ENCODE measurements at regions not wholly inside any gene's neighbourhood (a gene's known extent, or its start where the extent isn't known, plus 50 kb on each side); places are given as distances from the start of the nearest gene placed in this dataset.
"Not testable (repeated sequence)": the region's sequence is repeated elsewhere in the genome, so short reads cannot be mapped to it uniquely, and the experiment has no call there.

DNA sequence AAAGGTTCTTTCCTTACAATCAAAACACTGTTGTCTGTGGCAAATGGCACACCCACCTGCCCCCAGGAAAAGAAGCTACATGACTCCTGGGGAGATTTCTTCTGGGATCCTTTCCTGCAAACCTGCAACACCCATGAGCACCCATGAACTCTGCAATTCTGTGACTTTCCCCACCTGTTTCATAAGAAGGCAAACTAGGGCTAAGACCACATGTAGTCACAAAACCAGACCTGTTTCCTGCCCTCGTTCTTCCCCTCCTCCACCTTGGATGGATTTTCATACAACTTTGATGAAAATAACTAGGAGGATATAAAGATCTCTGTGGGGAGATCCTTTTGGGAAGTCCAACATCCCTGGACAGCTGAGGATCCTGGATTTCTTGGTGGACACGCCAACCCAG, 1084.7 kb downstream of the BCL11B start:
- DNase-seq (ENCODE audit: low spot score): no peak

DNA sequence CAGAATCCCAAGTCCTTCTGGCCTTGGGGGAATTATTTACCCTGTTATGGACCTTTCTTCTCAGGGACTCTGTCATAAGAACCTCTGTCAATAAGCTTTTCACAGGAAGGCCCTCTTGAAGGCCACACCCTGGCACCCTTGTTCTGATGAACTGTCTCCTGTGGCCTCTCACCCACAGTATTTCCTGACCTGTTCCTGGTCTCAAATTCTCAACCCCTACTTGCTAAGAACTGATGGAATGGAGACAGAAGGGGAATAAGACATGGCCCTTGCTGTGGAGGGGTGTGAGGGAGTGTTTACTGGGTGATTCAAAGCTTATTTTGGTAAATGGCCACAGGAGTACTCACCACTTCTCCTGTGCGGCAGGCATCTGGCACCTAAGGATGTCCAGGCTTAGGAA, 1082.9 kb downstream of the BCL11B start:
- no peak for DNase-seq (ENCODE audit: low spot score)

DNA sequence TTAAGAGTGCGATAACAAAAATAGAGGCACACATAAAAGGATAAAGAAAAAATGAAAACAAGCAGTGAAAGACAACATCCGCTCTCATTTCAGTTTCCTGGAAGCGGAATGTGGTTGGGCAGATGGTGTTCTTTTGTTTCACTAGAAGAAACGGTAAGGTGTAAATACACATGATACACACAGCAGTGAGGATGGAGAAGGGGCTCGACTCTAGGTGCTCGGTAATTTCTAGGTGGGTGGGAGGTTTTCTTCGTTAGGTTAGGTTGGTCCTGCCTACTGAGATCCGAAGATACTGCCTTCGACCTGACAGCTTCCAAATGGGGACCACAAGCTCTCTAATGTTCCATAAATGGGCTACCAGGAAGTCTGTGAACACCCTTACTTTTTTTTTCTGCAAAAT, 1082.5 kb downstream of the BCL11B start:
- DNase-seq (ENCODE audit: low spot score): no peak

DNA sequence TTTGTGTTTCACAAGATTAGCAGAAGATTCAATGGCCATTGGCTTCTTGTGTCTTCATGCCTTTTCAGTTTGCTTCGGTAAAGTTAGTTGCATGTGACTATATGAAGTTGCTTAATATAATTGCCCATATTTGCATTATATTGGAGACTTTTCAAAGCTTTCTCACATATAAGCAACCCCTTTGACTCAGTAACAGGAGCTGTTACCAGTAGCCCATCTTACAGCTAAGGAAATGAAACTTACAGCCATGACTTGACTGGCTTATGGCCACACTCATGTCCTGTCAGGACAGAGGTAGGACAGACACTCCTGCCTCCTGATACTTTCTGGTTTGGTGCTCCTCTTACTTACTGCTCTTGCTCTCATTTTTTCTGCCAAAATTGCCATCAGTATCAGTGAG, 1082.1 kb downstream of the BCL11B start:
- DNase-seq (ENCODE audit: low spot score): no peak

DNA sequence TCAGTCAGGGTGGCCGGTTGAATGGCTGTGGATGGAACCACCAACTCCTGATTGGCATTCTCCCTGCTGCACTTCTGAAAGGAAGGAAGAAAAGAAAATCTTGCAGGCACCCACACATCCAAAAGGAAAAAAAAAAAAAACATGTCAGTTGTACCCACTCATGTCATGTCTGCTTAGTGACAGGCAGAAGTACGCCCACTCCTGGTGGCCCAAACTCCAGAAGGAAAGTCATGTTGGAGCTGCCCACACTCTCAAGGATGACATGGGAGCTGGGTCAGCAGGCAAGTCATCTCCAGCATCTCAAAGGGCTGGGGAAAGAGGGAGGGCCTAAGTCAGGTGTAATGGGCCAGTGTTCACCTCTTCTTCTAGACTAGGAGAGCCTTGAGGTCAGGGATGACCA, 1079.1 kb downstream of the BCL11B start:
- no peak for DNase-seq (ENCODE audit: low spot score)

DNA sequence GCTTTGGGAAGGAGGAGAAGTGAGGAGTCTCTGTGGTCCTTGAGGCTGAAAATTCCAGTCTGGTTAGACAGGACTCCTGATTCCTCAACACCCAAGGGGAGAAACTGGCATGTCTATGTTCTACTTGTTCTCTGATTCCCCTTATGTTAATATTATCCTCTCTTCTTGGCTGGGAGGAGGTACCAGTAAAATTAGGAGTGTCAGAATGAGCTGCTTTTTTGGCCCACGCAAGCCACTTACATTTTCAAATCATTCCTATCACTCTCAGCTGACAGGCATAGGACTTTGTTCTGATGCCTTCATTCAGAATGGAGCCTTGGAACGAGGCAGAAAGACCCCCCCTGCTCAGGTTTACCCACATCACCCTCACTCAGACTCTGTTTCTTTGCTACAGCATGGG, 1077.2 kb downstream of the BCL11B start:
- no peak for DNase-seq (ENCODE audit: low spot score)

DNA sequence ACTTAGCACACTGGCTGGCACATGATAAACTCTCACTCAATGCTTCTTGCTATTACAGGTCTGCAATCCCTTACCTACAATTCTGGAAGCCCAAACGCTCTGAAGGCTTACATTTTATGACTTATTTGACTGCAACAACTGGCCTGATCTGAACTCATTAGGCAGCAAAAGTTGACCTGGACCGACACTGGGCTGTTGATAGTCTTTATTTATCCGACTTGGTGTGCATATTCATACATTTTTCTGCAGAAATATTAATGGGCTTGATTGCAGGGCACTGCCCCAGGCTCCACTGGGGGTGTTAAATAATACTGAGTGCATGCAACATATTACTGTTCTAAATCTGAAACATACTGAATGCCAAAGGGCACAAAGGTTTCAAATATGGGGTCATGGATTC, 1076.7 kb downstream of the BCL11B start:
- DNase-seq (ENCODE audit: low spot score): no peak

DNA sequence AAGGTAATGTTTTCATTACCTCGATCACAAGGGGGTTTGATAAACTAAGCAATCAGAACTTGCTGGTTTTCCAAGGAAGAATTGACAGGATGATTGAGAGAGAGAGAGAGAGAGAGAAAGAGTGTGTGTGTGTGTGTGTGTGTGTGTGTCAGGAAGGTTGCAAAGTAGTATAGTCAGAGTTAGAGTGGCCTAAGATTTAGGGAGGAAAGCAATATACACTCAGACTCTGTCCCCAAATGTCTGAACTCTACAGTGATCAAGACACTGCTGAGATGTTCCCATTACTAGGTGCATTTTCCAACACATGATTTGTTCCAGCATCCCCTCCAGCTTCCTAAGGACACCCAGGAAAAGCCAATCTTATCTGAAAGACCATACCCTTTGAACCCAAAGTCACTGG, 1074.1 kb downstream of the BCL11B start:
- no peak for DNase-seq (ENCODE audit: low spot score)

DNA sequence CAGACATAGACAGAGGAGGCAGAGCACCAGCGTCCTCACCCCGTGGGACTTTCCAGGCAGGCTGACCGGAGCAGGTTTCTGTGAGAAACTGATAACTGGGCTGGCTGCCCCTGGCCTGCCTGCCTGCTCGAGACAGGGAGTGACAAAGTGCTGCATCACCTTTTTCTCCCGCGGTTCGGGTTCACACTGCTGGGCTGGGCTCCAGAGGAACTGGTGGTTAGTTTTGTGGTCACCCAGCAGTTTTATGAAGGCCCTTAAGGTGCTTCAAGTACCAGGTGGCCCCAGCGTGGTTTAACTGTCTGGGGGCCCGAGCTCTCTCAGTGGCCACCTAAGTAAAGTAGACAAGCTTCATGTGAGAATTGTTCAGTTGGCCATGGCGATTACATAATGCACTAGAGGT, 1073.6 kb downstream of the BCL11B start:
- no peak for DNase-seq (ENCODE audit: low spot score)

DNA sequence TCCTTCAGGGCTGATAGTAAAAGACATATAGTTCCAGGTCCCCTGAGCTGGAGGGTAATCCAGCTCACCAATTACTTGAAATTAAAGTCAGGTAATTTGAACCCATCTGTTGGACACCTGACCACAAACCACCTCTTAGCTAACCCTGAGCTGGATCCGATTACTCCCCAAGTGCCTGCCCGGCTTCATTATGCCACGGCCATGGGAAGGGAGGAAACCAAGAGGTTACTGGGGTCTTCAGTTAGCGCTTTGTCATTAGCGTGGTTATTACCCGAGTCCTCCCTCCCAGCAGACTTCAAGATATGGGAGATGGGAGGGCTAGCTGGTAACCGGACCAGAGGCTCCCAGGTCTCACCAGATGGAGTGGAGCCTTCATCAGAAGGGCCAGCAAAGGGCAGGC, 1071.4 kb downstream of the BCL11B start:
- DNase-seq (ENCODE audit: low spot score): no peak

DNA sequence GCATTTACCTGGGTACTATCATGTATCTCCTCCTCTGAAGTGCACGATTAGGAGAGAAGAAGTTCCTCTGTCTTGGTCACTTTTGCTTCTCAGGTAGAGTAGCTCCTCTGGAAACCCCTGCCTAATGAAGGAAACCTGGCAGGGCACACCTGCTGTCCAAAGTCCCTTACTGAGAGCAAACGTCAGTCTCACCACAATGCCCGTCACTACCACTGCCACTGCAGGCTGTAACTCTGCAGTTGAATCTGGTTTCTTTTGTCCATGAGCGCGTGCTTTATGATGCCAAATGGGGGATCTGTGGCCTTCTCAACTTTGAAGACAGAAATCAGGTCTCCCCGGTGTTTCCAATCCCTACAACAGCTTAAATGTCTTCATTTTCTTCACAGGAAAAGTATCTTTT, 1068.6 kb downstream of the BCL11B start:
- DNase-seq (ENCODE audit: low spot score): no peak

DNA sequence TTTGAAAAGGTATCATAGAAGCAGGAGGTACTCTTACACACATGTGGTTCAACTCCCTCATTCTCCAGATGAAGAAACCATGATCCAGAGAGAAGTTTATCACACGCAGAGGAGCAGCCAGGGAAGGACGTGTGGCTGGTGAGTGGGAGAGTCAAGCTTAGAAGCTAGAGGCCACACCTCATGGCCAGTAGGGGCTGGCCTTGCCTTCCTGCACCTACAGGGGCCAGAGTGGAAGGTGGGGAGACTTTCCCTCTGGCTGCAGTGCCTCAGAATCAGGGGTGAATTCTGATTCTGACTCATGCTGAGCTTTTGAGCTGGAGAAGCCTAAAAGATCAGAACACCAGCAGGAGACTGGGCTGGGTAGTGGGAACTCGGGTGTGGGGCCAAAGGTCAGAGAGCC, 1067.9 kb downstream of the BCL11B start:
- DNase-seq (ENCODE audit: low spot score): no peak

DNA sequence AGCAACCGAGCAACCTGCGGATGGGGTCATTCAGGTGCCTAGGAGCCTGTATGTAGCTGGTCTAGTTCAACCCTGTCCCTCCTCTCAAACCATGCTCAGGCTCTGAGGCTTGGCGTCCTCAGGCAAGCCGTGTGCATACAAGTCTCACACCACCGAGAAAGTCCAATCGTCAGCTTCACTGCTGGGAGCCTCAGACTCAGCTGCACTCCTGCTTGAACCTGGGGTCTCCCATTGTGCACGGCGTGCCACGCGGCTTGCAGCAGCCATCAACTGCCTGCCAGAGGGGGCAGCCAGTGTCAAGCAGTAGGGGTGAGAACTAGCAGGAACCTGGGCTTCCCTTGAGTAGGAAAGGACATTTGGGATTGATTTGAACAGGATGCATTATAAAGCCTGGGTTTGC, 1064.6 kb downstream of the BCL11B start:
- DNase-seq (ENCODE audit: low spot score): no peak

DNA sequence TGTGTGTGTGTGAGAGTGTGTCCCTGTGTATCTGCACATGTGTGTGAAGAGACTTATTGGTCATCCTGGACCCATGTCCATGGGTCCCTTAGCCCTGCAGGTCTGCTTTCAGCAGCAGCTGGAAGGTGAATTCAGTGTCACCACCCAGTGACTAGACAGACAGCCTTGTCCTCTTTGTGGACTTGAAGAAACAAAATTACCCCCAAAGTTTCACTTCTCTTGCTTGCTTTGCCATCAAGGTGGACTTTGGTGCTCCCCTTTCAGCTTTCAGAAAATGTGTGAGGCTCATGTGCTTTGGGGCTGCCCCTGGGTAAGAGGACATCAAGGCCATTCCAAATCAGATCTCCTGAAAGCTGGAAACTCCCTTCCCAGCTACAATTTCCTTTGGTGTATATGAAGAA, 1063.8 kb downstream of the BCL11B start:
- no peak for DNase-seq (ENCODE audit: low spot score)

DNA sequence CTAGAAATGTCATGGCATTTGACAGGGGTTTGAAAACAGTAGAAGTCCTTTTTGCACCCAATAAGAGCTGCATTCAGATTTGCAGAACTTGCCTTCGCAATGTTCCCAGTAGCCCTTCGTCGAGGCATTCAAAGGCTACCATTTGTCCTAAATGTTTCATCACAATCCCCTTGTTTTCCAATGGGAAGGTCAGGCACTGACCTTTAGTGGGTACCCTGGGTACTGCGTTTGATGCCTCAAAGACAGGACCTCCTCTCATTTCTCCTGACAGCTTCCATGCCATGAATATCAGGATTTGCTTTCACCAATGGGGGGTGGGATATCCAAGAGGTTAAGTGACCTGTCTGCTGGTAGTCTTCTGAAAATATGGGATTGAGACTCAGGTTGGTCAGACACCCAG, 1063.1 kb downstream of the BCL11B start:
- DNase-seq (ENCODE audit: low spot score): no peak

DNA sequence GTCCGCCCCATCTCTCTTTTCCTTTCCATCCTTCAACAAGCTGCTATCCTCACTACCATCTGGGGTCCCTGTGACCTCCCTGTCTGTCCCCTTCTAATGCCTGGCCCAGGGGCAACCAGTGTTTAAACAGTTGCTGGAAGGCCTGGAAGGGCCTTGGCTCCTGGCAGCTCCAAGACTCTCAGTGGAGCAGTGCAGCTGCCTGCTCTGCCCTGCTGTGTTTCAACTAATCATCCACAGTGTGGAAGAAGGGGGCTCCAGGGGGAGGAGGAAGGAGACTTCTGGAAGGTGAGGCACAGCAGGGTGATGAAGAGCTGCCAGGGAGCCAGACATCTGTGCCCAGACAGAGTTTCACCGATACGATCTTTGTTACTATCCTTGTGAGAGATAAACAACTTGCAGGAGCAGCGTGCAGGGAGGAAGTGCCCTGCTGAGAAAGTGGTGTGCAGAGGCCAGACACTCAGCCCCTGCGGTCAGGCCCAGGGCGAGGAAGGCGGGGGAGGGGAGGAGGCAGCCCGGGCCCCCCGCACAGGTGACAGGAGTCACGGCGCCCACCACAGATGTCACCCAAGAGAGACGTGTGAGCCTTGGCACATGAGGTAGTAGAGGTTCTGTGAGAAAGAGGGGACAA, 1061.8 kb downstream of the BCL11B start:
- no peak for DNase-seq (ENCODE audit: low spot score)

DNA sequence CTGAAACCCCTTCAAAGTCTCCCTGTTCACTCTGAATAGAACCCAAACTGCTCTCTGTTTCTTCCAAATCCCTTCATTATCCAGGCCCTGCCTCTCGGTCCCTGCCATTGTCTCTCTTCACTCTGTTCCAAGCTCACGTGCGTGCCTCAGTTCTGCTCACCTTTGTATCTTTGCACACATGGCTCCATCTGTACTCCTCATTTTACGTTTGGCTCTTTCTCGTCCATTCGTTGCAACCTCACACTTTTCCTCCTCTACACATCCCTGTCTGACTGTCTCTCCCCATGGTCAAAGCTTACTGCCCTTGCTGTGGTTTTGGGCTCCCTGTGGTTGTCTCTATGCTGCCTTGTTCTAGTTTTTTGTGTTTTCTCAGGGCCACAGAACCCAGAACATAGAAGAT, 1054.5 kb downstream of the BCL11B start:
- DNase-seq (ENCODE audit: low spot score): no peak

DNA sequence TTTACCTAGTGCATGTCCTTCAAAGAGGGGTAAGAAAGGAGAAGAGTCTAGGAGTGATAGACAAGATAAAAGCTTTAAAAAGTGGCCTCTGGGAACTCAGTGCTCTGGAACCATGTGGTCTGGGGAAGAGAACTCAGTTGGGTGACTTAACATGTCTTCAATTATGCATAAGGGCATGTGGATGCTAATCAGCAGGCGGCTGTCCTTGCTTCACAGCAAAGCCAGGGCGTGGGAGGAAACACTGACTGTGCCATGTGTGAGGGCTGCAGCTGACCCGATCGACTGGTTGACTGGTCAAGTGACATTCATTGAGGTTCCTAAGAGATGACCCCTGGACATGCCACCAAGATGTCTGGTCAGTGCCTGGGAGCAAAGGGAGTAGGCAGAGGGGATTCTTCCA, 1053.8 kb downstream of the BCL11B start:
- DNase-seq (ENCODE audit: low spot score): no peak

DNA sequence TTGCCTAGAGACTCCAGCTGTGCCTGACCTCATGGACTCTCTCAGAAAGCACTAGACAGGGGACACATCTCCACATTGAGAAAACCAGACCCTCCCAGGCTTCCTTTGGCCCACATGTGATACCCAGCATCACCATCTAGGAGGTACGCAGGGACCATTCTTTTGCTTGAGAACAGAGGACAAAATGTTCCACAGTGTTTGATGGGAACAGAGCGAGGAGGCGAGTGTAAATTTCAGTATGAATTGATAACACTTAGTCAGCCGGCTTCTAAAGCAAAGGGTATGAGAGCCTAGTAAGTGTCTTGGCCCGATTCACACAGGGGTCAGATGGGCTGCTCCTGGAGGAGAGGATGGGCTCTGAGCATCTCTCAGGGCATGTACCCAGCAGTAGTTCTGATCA, 1052.4 kb downstream of the BCL11B start:
- no peak for DNase-seq (ENCODE audit: low spot score)

DNA sequence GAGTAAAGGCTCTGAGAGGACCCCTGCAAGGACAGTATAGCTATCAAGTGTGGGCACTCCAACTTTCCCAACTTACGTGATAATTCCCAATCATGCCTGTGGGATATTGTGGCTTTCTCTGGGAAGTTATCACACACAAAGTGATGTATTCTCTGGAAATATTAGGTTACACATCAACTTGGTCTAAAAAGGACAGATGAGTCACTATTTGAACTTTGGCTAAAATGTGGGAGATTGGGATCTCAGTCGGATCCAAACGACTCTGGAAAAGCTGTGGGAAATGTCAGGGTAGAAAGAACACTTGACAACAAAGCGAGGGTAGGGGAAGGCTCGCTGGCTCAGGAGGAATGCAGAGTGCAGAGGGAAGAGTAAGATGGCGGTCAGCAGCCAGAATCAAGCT, 1048.9 kb downstream of the BCL11B start:
- no peak for DNase-seq (ENCODE audit: low spot score)

DNA sequence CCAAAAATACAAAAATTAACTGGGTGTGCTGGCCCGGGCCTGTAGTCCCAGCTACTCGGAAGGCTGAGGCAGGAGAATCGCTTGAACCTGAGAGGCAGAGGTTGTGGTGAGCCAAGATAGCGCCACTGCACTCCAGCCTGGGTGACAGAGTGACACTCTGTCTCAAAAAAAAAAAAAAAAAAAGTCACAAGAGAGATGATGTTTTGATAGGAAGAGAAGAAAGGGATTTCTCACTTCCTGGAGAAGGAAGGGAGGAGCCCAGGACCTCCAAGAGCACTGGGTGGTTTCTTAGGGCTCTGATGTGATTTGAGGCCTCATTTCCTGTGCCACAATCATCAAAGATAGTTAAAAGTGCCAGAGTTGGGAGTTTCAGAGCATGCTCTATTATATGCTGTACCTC, 1048.3 kb downstream of the BCL11B start:
- not testable (repeated sequence) for DNase-seq (ENCODE audit: low spot score)

DNA sequence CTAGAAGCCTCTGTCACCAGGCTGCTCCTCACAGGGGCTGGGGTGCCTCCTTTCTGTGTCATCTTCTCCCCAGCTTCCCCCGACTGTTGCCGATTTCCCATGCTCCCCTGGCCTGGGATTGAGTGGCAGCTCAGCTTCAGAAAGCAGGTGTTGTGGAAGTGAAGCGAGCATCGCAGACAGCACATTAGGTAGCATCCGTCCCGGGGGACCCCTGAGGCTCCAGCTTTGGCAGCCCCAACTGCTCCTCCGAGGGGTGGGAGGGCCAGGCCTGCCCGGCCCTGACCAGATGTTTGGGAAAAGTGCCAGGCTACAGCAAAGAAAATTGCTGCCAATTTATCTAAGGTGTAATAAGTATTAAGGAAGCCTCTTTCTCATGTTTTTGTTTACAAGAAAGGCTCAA, 1045.6 kb downstream of the BCL11B start:
- DNase-seq (ENCODE audit: low spot score): no peak

DNA sequence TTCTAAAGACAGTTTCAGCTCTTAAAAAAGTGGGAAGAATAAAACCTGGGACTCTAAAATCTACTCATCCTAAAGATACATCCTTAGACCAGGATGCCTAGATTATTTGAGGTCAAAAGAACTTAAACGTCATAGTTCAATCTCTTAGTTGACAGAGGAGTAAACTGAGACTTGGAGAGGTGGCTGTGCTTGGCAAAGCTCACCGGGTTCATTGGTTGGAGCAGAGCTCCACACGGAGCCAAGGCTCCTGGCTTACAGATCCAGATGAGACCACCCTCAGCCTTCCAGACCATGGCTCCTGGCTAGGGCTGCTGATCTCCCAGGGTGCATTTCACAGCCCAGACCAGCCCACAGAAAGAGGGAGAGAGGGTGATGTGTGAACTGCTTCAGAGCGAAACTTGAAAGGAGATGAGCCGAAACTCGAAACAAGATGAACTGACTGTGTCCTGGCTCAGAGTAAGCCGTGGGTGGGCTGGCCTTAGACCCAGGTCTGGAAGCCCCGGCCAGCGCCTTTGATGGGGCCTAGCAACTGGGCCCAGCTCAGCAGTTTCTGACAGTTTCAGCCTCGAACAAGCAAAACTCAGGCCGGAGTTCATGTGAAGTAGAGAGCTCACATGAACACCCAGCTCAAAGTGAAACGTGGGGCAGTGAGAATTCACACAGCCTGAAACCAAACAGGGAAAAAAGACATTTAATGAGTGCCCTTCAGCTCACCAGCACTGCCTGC, 1044.8 kb downstream of the BCL11B start:
- no peak for DNase-seq (ENCODE audit: low spot score)

DNA sequence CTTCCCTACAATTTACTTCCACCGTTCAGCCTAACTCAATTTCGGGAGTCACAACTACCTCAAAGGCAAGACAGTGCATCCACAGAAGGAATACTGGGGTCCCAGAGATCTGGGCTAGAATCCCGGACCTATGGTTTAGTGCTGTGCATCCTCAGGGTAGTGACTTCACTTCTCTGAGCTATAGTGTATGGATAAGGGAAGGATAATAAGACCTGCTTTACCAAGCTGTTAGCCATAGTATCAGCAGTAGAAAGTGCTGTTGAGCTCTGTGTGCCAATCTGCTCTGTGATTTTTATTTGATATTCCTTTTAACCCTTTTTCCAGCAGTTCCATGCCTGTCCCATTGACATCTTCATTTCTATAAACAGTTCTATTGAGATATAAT, 1044.3 kb downstream of the BCL11B start:
- no peak for DNase-seq (ENCODE audit: low spot score)

Data from AG08396 (cell line).